ENCODE measurements at regions not wholly inside any gene's neighbourhood (a gene's known extent, or its start where the extent isn't known, plus 50 kb on each side); places are given as distances from the start of the nearest gene placed in this dataset.

GRCh38 chr5:56737951-56738606, 77.3 kb upstream of the MAP3K1 start:
- Histone ChIP-seq H3K4me1 (peaks cover 3 to 10% (median 10%) of the 10 kb centered on the region in 3 donors), H3K36me3 (no peaks in the 10 kb centered on the region), H3K27ac (no peak overlapping the region), H3K27me3 (no peaks in the 10 kb centered on the region), H3K9me3 (no peaks in the 10 kb centered on the region), H3K4me3 (no peak overlapping the region)
- FAIRE-seq (no peak), ATAC-seq (no peak), DNase-seq (no peak)
- intact Hi-C loops (cut with DNase I), result no loop called here
- no peak for TF ChIP-seq CTCF (IDR thresholded peaks at IDR 0.05)
- WGBS, 2 donors, result 50 to 64% methylated on average over 6 of the region's 6 CpGs

- H3K27me3 ChIP-seq, result no peaks in the 10 kb centered on the region
- FAIRE-seq (no peak), DNase-seq (no peak), ATAC-seq (peak in 2 of 4 donors; percentile 18 to 53)
- intact Hi-C loops (cut with DNase I), result no loop called here
- WGBS, 2 donors, result 78 to 80% methylated on average over 5 of the region's 5 CpGs
- no peak overlapping the region for H3K27ac ChIP-seq
- no peak overlapping the region for H3K4me3 ChIP-seq
- no peaks in the 10 kb centered on the region for H3K9me3 ChIP-seq
- peaks cover 6 to 10% (median 10%) of the 10 kb centered on the region in 3 donors for H3K4me1 ChIP-seq
- H3K36me3 ChIP-seq, result no peaks in the 10 kb centered on the region
- TF ChIP-seq CTCF (IDR thresholded peaks at IDR 0.05), result no peak
Observed at GRCh38 chr5:56737002-56737621, 78.2 kb upstream of the MAP3K1 start.

- ATAC-seq, result peak in 2 of 4 donors; percentile 26 to 37
- FAIRE-seq, result no peak
- no peak for DNase-seq
- no peaks in the 10 kb centered on the region for H3K27me3 ChIP-seq
- H3K27ac ChIP-seq, result no peak overlapping the region
- H3K4me1 ChIP-seq, result peaks cover 6 to 10% (median 10%) of the 10 kb centered on the region in 3 donors
- no peaks in the 10 kb centered on the region for H3K36me3 ChIP-seq
- no peak overlapping the region for H3K4me3 ChIP-seq
- H3K9me3 ChIP-seq, result no peaks in the 10 kb centered on the region
- TF ChIP-seq CTCF (IDR thresholded peaks at IDR 0.05), result no peak
- intact Hi-C loops (cut with DNase I), result no loop called here
- 79 to 80% methylated on average over 9 of the region's 9 CpGs for WGBS, 2 donors
Observed at GRCh38 chr5:56735849-56736641, 79.3 kb upstream of the MAP3K1 start.

GRCh38 chr5:56734091-56734694, 81.2 kb upstream of the MAP3K1 start:
- WGBS, 2 donors, result 24% methylated on average over 2 of the region's 2 CpGs
- TF ChIP-seq CTCF (IDR thresholded peaks at IDR 0.05), result no peak
- Histone ChIP-seq H3K27ac (peak overlapping the region in 1 of 4 donors; percentile 34), H3K36me3 (no peaks in the 10 kb centered on the region), H3K4me3 (no peak overlapping the region), H3K9me3 (no peaks in the 10 kb centered on the region), H3K27me3 (no peaks in the 10 kb centered on the region), H3K4me1 (peaks cover 6 to 10% (median 10%) of the 10 kb centered on the region in 3 donors)
- no peak for FAIRE-seq
- intact Hi-C loops (cut with DNase I), result no loop called here
- ATAC-seq, result peak; percentile 48 to 83 (median 74)
- peak in 2 of 6 donors; percentile 7 to 44 for DNase-seq
